PC-9 (cell line): ENCODE measurements at regions not wholly inside any gene's neighbourhood (a gene's known extent, or its start where the extent isn't known, plus 50 kb on each side); places are given as distances from the start of the nearest gene placed in this dataset.

Experiments used
- EZH2 ChIP-seq: fragments of 200-600 bp; sonication (generic); IDR thresholded peaks from 2 replicates; pipeline ENCODE4 v1.8.0; 2017; ENCODE audit warnings: antibody characterized with exemption, low read depth
- TF ChIP-seq, protein P1 (sequence below): fragments of 200-600 bp; sonication (generic); conservative IDR thresholded peaks from 2 replicates; pipeline ENCODE4 v1.6.1; 2017; ENCODE audit warnings: mixed run types, antibody characterized with exemption, mild to moderate bottlenecking, moderate library complexity

DNA sequence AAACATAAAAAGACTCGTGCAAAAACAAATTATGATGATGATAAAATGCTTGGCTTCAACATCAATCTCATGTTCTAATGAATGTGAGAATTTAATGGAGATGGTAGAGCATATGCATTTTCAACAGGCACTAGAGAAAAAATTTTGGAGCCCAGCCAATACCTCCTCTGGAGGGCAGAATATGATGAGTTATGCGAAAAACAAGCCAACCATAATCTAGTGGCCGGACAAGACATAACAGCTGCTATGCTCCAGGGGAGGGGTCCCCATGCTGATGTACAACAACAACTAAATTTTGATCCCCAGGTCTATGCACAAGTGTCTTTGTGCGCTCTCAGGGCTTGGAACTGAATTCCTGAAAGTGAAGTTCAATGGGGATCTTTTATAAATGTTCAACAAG is 1197.5 kb downstream of the LRFN5 start:
- TF ChIP-seq, protein P1, sequence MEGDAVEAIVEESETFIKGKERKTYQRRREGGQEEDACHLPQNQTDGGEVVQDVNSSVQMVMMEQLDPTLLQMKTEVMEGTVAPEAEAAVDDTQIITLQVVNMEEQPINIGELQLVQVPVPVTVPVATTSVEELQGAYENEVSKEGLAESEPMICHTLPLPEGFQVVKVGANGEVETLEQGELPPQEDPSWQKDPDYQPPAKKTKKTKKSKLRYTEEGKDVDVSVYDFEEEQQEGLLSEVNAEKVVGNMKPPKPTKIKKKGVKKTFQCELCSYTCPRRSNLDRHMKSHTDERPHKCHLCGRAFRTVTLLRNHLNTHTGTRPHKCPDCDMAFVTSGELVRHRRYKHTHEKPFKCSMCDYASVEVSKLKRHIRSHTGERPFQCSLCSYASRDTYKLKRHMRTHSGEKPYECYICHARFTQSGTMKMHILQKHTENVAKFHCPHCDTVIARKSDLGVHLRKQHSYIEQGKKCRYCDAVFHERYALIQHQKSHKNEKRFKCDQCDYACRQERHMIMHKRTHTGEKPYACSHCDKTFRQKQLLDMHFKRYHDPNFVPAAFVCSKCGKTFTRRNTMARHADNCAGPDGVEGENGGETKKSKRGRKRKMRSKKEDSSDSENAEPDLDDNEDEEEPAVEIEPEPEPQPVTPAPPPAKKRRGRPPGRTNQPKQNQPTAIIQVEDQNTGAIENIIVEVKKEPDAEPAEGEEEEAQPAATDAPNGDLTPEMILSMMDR = no peak
- no peak for TF ChIP-seq EZH2
